ENCODE measurements at regions not wholly inside any gene's neighbourhood (a gene's known extent, or its start where the extent isn't known, plus 50 kb on each side); places are given as distances from the start of the nearest gene placed in this dataset.

DNA sequence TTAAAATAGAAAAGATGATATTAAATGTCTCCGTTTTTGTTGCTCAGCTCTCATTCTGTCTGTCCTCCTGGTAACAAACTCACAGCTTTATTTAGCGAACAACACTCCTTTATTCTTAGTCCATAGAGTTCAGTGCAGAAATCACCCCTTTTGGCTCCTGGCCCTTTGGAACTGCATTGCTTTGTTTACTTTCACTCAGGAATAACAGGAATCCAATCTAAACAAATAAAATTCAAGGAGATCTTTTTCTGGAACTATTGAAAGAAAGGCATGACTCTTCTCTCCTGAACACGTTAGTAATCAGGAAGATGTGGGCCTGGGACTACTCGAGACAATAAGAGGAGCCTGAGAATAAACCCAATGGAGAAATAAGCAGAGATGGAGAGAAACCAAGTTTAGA lies 409.2 kb downstream of the DIPK2A start:
- Histone ChIP-seq H4K8ac (ENCODE audit: low read depth, low read length) (no peak overlapping the region), H3K27me3 (ENCODE audit: insufficient read depth, low read length) (no peaks in the 10 kb centered on the region), H2BK120ac (ENCODE audit: insufficient read depth, low read length, poor library complexity) (no peak overlapping the region), H3K23ac (ENCODE audit: low read length) (no peak overlapping the region), H3K9ac (ENCODE audit: low read length) (no peak overlapping the region), H3K4me1 (ENCODE audit: control insufficient read depth in 1 of 2, insufficient read depth in 2 of 2, low read length in 2 of 2) (no peaks in the 10 kb centered on the region), H4K12ac (ENCODE audit: low read depth, low read length) (no peak overlapping the region), H2BK5ac (ENCODE audit: low read depth, low read length, poor library complexity) (no peak overlapping the region), H3K79me2 (ENCODE audit: control insufficient read depth, insufficient read depth, low read length, poor library complexity) (no peaks in the 10 kb centered on the region), H3K4me2 (ENCODE audit: low read length) (no peak overlapping the region), H3K18ac (ENCODE audit: low read length) (no peak overlapping the region), H3K36me3 (ENCODE audit: control insufficient read depth in 1 of 2, insufficient read depth in 2 of 2, low read length in 2 of 2) (no peaks in the 10 kb centered on the region), H3K14ac (ENCODE audit: low read length) (no peak overlapping the region), H3K4me3 (ENCODE audit: low read depth, low read length) (no peak overlapping the region), H2AFZ (ENCODE audit: insufficient read depth, low read length, poor library complexity) (no peak overlapping the region), H3K4ac (ENCODE audit: low read depth, low read length) (no peak overlapping the region), H4K91ac (ENCODE audit: low read depth, low read length) (no peak overlapping the region), H3K27ac (ENCODE audit: low read depth, low read length) (no peak overlapping the region), H2BK12ac (ENCODE audit: low read length) (no peak overlapping the region), H3K79me1 (ENCODE audit: low read length) (no peaks in the 10 kb centered on the region), H3K9me3 (ENCODE audit: insufficient read depth, low read depth, low read length) (no peaks in the 10 kb centered on the region), H2AK5ac (ENCODE audit: low read length) (no peak overlapping the region)
- no CpG with 5 or more reads among the region's 4 CpGs for WGBS (ENCODE audit: extremely low coverage, insufficient coverage, insufficient read length)
- no peak for DNase-seq

- Histone ChIP-seq H3K4me3 (ENCODE audit: low read depth, low read length) (no peak overlapping the region), H3K4me1 (ENCODE audit: control insufficient read depth in 1 of 2, insufficient read depth in 2 of 2, low read length in 2 of 2) (no peaks in the 10 kb centered on the region), H3K4me2 (ENCODE audit: low read length) (no peak overlapping the region), H2BK120ac (ENCODE audit: insufficient read depth, low read length, poor library complexity) (no peak overlapping the region), H4K91ac (ENCODE audit: low read depth, low read length) (no peak overlapping the region), H3K23ac (ENCODE audit: low read length) (no peak overlapping the region), H3K79me2 (ENCODE audit: control insufficient read depth, insufficient read depth, low read length, poor library complexity) (no peaks in the 10 kb centered on the region), H4K8ac (ENCODE audit: low read depth, low read length) (no peak overlapping the region), H4K12ac (ENCODE audit: low read depth, low read length) (no peak overlapping the region), H3K9me3 (ENCODE audit: insufficient read depth, low read depth, low read length) (no peaks in the 10 kb centered on the region), H3K18ac (ENCODE audit: low read length) (no peak overlapping the region), H3K9ac (ENCODE audit: low read length) (no peak overlapping the region), H3K4ac (ENCODE audit: low read depth, low read length) (no peak overlapping the region), H2AFZ (ENCODE audit: insufficient read depth, low read length, poor library complexity) (no peak overlapping the region), H3K79me1 (ENCODE audit: low read length) (no peaks in the 10 kb centered on the region), H2BK12ac (ENCODE audit: low read length) (no peak overlapping the region), H3K27ac (ENCODE audit: low read depth, low read length) (no peak overlapping the region), H3K27me3 (ENCODE audit: insufficient read depth, low read length) (no peaks in the 10 kb centered on the region), H3K36me3 (ENCODE audit: control insufficient read depth in 1 of 2, insufficient read depth in 2 of 2, low read length in 2 of 2) (no peaks in the 10 kb centered on the region), H2AK5ac (ENCODE audit: low read length) (no peak overlapping the region), H2BK5ac (ENCODE audit: low read depth, low read length, poor library complexity) (no peak overlapping the region), H3K14ac (ENCODE audit: low read length) (no peak overlapping the region)
- WGBS (ENCODE audit: extremely low coverage, insufficient coverage, insufficient read length), result no CpG with 5 or more reads among the region's 3 CpGs
- DNase-seq, result peak in 1 of 2 donors; percentile 61
Observed at GRCh38 chr3:144381607-144382006, 410.0 kb downstream of the DIPK2A start.

DNA sequence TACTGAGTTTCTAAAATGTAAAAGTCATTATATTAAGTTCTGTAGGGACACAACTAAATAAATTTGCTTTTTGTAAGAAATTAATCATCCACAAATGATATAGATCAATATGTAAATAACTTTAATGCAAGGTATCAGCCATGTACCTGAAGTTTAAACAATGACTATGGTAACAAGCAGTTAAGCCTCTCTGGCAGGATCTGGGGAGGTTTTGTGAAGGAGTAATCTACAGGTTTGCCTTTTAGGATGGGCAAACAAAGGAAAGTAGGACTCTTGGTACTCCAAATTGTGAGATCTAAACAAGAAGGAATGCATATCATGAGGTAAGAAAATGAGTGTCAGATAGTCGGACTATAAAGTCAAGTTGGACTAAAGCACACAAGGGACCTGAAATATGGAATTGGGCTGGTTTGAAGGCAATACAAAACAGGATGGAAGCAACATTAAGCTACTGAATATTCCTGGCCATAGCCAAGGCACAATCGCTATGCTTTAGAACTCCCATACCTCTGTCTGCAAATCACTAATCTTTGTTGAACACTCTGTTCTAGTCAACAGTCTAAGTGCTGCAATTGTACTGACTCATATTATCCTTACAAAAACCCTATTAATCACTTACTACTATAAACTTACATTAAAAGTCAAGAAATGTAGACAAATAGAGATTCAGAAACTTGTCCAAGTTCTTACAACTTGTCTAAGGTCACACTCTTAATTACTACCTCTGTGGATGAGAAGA lies 412.8 kb downstream of the DIPK2A start:
- no peak for DNase-seq
- no peaks in the 10 kb centered on the region for H3K27me3 ChIP-seq (ENCODE audit: insufficient read depth, low read length)
- H3K23ac ChIP-seq (ENCODE audit: low read length), result no peak overlapping the region
- no peak overlapping the region for H2BK5ac ChIP-seq (ENCODE audit: low read depth, low read length, poor library complexity)
- H3K4me1 ChIP-seq (ENCODE audit: control insufficient read depth in 1 of 2, insufficient read depth in 2 of 2, low read length in 2 of 2), result no peaks in the 10 kb centered on the region
- H4K91ac ChIP-seq (ENCODE audit: low read depth, low read length), result no peak overlapping the region
- no peak overlapping the region for H4K12ac ChIP-seq (ENCODE audit: low read depth, low read length)
- H3K4me3 ChIP-seq (ENCODE audit: low read depth, low read length), result no peak overlapping the region
- H3K79me1 ChIP-seq (ENCODE audit: low read length), result no peaks in the 10 kb centered on the region
- H3K14ac ChIP-seq (ENCODE audit: low read length), result no peak overlapping the region
- no peak overlapping the region for H3K27ac ChIP-seq (ENCODE audit: low read depth, low read length)
- H3K4ac ChIP-seq (ENCODE audit: low read depth, low read length), result no peak overlapping the region
- no peak overlapping the region for H2AFZ ChIP-seq (ENCODE audit: insufficient read depth, low read length, poor library complexity)
- H2AK5ac ChIP-seq (ENCODE audit: low read length), result no peak overlapping the region
- WGBS (ENCODE audit: extremely low coverage, insufficient coverage, insufficient read length), result no CpG with 5 or more reads among the region's 2 CpGs
- no peak overlapping the region for H2BK12ac ChIP-seq (ENCODE audit: low read length)
- H3K4me2 ChIP-seq (ENCODE audit: low read length), result no peak overlapping the region
- H3K36me3 ChIP-seq (ENCODE audit: control insufficient read depth in 1 of 2, insufficient read depth in 2 of 2, low read length in 2 of 2), result no peaks in the 10 kb centered on the region
- no peak overlapping the region for H4K8ac ChIP-seq (ENCODE audit: low read depth, low read length)
- no peaks in the 10 kb centered on the region for H3K9me3 ChIP-seq (ENCODE audit: insufficient read depth, low read depth, low read length)
- no peak overlapping the region for H2BK120ac ChIP-seq (ENCODE audit: insufficient read depth, low read length, poor library complexity)
- no peak overlapping the region for H3K18ac ChIP-seq (ENCODE audit: low read length)
- no peak overlapping the region for H3K9ac ChIP-seq (ENCODE audit: low read length)
- no peaks in the 10 kb centered on the region for H3K79me2 ChIP-seq (ENCODE audit: control insufficient read depth, insufficient read depth, low read length, poor library complexity)

- H3K18ac ChIP-seq (ENCODE audit: low read length), result no peak overlapping the region
- no peaks in the 10 kb centered on the region for H3K36me3 ChIP-seq (ENCODE audit: control insufficient read depth in 1 of 2, insufficient read depth in 2 of 2, low read length in 2 of 2)
- H2BK120ac ChIP-seq (ENCODE audit: insufficient read depth, low read length, poor library complexity), result no peak overlapping the region
- no peaks in the 10 kb centered on the region for H3K27me3 ChIP-seq (ENCODE audit: insufficient read depth, low read length)
- no peak overlapping the region for H4K91ac ChIP-seq (ENCODE audit: low read depth, low read length)
- no peak overlapping the region for H4K8ac ChIP-seq (ENCODE audit: low read depth, low read length)
- no peak overlapping the region for H3K23ac ChIP-seq (ENCODE audit: low read length)
- DNase-seq, result no peak
- no peaks in the 10 kb centered on the region for H3K9me3 ChIP-seq (ENCODE audit: insufficient read depth, low read depth, low read length)
- H3K4me3 ChIP-seq (ENCODE audit: low read depth, low read length), result no peak overlapping the region
- no peak overlapping the region for H3K14ac ChIP-seq (ENCODE audit: low read length)
- H3K4ac ChIP-seq (ENCODE audit: low read depth, low read length), result no peak overlapping the region
- H2AFZ ChIP-seq (ENCODE audit: insufficient read depth, low read length, poor library complexity), result no peak overlapping the region
- no peak overlapping the region for H3K9ac ChIP-seq (ENCODE audit: low read length)
- no peak overlapping the region for H3K27ac ChIP-seq (ENCODE audit: low read depth, low read length)
- no peaks in the 10 kb centered on the region for H3K79me1 ChIP-seq (ENCODE audit: low read length)
- no peaks in the 10 kb centered on the region for H3K4me1 ChIP-seq (ENCODE audit: control insufficient read depth in 1 of 2, insufficient read depth in 2 of 2, low read length in 2 of 2)
- H3K4me2 ChIP-seq (ENCODE audit: low read length), result no peak overlapping the region
- no peak overlapping the region for H2AK5ac ChIP-seq (ENCODE audit: low read length)
- no peak overlapping the region for H2BK12ac ChIP-seq (ENCODE audit: low read length)
- no peak overlapping the region for H2BK5ac ChIP-seq (ENCODE audit: low read depth, low read length, poor library complexity)
- H4K12ac ChIP-seq (ENCODE audit: low read depth, low read length), result no peak overlapping the region
- H3K79me2 ChIP-seq (ENCODE audit: control insufficient read depth, insufficient read depth, low read length, poor library complexity), result no peaks in the 10 kb centered on the region
Observed at GRCh38 chr3:144390786-144391185, 419.2 kb downstream of the DIPK2A start.
